NT2/D1 (cell line): ENCODE measurements at regions not wholly inside any gene's neighbourhood (a gene's known extent, or its start where the extent isn't known, plus 50 kb on each side); places are given as distances from the start of the nearest gene placed in this dataset.

Experiments
- DNase-seq: peaks from one replicate; pipeline ENCODE4 v3.0.0-alpha.2; 2011; ENCODE audit warnings: low read depth, low spot score
- H3K27me3 ChIP-seq: 2 replicates; pipeline ENCODE4 v1.6.0; 2011; ENCODE audit warnings: mild to moderate bottlenecking; ENCODE audit not compliant: insufficient read length, insufficient read depth
- H3K36me3 ChIP-seq: 2 replicates; pipeline ENCODE4 v1.6.1; 2011; ENCODE audit warnings: mild to moderate bottlenecking, low read length, mixed read lengths; ENCODE audit not compliant: insufficient read depth, insufficient read length
- H3K4me1 ChIP-seq: 2 replicates; pipeline ENCODE4 v1.5.1; 2011; ENCODE audit not compliant: insufficient read depth, insufficient read length
- H3K4me3 ChIP-seq: 2 replicates; pipeline ENCODE4 v1.5.1; 2011; ENCODE audit warnings: low read depth; ENCODE audit not compliant: insufficient read length
- H3K9ac ChIP-seq: 2 replicates; pipeline ENCODE4 v1.6.0; 2011; ENCODE audit warnings: low read depth; ENCODE audit not compliant: insufficient read length
- H3K9me3 ChIP-seq: 2 replicates; pipeline ENCODE4 v1.5.1; 2011; ENCODE audit warnings: mild to moderate bottlenecking, low read length; ENCODE audit not compliant: insufficient read depth
- SUZ12 ChIP-seq: IDR thresholded peaks from 2 replicates; pipeline ENCODE4 v1.6.1; 2011; ENCODE audit not compliant: insufficient read length, insufficient read depth; ENCODE audit errors: extremely low read depth
- YY1 ChIP-seq: IDR thresholded peaks from 2 replicates; pipeline ENCODE4 v1.6.1; 2011; ENCODE audit not compliant: insufficient read length, insufficient read depth
- ZNF274 ChIP-seq: IDR thresholded peaks from 2 replicates; pipeline ENCODE4 v1.6.1; 2011; ENCODE audit warnings: mild to moderate bottlenecking, low read depth, low read length

GRCh38 chr10:3848005-3848774 is 63.2 kb upstream of the KLF6 start:
- no peaks in the 10 kb centered on the region for H3K27me3 ChIP-seq
- TF ChIP-seq YY1, result no peak
- no peak for TF ChIP-seq ZNF274
- TF ChIP-seq SUZ12, result no peak
- no peak overlapping the region for H3K4me3 ChIP-seq
- DNase-seq, result no peak
- no peaks in the 10 kb centered on the region for H3K9me3 ChIP-seq
- no peak overlapping the region for H3K9ac ChIP-seq
- no peaks in the 10 kb centered on the region for H3K36me3 ChIP-seq
- H3K4me1 ChIP-seq, result peaks cover 3% of the 10 kb centered on the region

- Histone ChIP-seq H3K9ac (no peak overlapping the region), H3K9me3 (no peaks in the 10 kb centered on the region), H3K4me1 (no peaks in the 10 kb centered on the region), H3K27me3 (no peaks in the 10 kb centered on the region), H3K4me3 (no peak overlapping the region), H3K36me3 (no peaks in the 10 kb centered on the region)
- DNase-seq, result no peak
- TF ChIP-seq YY1 (no peak), SUZ12 (no peak), ZNF274 (no peak)
These were observed 61.7 kb upstream of the KLF6 start for GRCh38 chr10:3846736-3847135.

- no peaks in the 10 kb centered on the region for H3K36me3 ChIP-seq
- H3K9ac ChIP-seq, result no peak overlapping the region
- H3K4me3 ChIP-seq, result no peak overlapping the region
- TF ChIP-seq YY1 (no peak), SUZ12 (no peak), ZNF274 (no peak)
- no peaks in the 10 kb centered on the region for H3K4me1 ChIP-seq
- H3K27me3 ChIP-seq, result no peaks in the 10 kb centered on the region
- no peak for DNase-seq
- H3K9me3 ChIP-seq, result no peaks in the 10 kb centered on the region
These were observed 59.5 kb upstream of the KLF6 start for GRCh38 chr10:3844491-3845025.

- H3K27me3 ChIP-seq, result no peaks in the 10 kb centered on the region
These were observed 53.7 kb upstream of the KLF6 start for GRCh38 chr10:3838460-3839437.

GRCh38 chr10:3837647-3838459 is 52.8 kb upstream of the KLF6 start:
- no peak for TF ChIP-seq YY1
- TF ChIP-seq SUZ12, result no peak
- no peak for TF ChIP-seq ZNF274
- H3K9ac ChIP-seq, result no peak overlapping the region
- no peaks in the 10 kb centered on the region for H3K27me3 ChIP-seq
- H3K9me3 ChIP-seq, result no peaks in the 10 kb centered on the region
- no peak for DNase-seq
- no peaks in the 10 kb centered on the region for H3K4me1 ChIP-seq
- no peak overlapping the region for H3K4me3 ChIP-seq
- H3K36me3 ChIP-seq, result no peaks in the 10 kb centered on the region

More at GRCh38 chr10:3838460-3839437, 53.7 kb upstream of the KLF6 start:
- no peaks in the 10 kb centered on the region for H3K36me3 ChIP-seq
- H3K4me1 ChIP-seq, result no peaks in the 10 kb centered on the region
- H3K9me3 ChIP-seq, result no peaks in the 10 kb centered on the region
- TF ChIP-seq YY1 (no peak), ZNF274 (no peak), SUZ12 (no peak)
- H3K9ac ChIP-seq, result no peak overlapping the region
- no peak overlapping the region for H3K4me3 ChIP-seq
- no peak for DNase-seq

- H3K4me1 ChIP-seq, result no peaks in the 10 kb centered on the region
- H3K27me3 ChIP-seq, result no peaks in the 10 kb centered on the region
- no peak for DNase-seq
- TF ChIP-seq YY1 (no peak), ZNF274 (no peak), SUZ12 (no peak)
- H3K4me3 ChIP-seq, result no peak overlapping the region
- H3K9me3 ChIP-seq, result no peaks in the 10 kb centered on the region
- no peak overlapping the region for H3K9ac ChIP-seq
- no peaks in the 10 kb centered on the region for H3K36me3 ChIP-seq
These were observed 51.3 kb upstream of the KLF6 start for GRCh38 chr10:3836222-3836820.
